ENCODE measurements at regions not wholly inside any gene's neighbourhood (a gene's known extent, or its start where the extent isn't known, plus 50 kb on each side); places are given as distances from the start of the nearest gene placed in this dataset.
"Not testable (repeated sequence)": the region's sequence is repeated elsewhere in the genome, so short reads cannot be mapped to it uniquely, and the experiment has no call there.

- no peak for DNase-seq
Observed at GRCh38 chr3:109809513-109809912, 472.2 kb upstream of the DPPA4 start.

- DNase-seq = no peak
Observed at GRCh38 chr3:109818081-109818480, 480.7 kb upstream of the DPPA4 start.

GRCh38 chr3:109819734-109820133 lies 482.4 kb upstream of the DPPA4 start:
- DNase-seq = no peak

- no peak for DNase-seq
Observed at GRCh38 chr3:109825971-109826810, 488.8 kb upstream of the DPPA4 start.

- no peak for DNase-seq
Observed at GRCh38 chr3:109831403-109831802, 494.1 kb upstream of the DPPA4 start.

- DNase-seq = no peak
Observed at GRCh38 chr3:109835958-109836357, 498.6 kb upstream of the DPPA4 start.

DNA sequence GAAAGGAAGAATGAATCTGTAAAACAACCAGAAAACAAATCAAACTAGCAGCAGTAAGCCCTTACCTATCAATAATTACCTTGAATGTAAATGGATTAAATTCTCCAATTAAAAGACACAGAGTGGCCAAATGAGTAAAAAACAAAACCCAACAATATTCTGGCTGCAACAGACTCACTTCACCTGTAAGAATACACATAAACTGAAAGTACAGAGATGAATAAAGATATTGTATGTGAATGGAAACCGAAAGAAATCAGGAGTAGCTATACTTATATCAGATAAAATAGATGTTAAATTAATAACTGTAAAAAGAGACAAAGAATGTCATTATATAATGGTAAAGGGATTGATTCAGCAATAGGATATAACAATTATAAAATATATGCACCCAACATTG lies 514.5 kb upstream of the DPPA4 start:
- no peak for DNase-seq

- no peak for DNase-seq
Observed at GRCh38 chr3:109852283-109852682, 514.9 kb upstream of the DPPA4 start.

DNA sequence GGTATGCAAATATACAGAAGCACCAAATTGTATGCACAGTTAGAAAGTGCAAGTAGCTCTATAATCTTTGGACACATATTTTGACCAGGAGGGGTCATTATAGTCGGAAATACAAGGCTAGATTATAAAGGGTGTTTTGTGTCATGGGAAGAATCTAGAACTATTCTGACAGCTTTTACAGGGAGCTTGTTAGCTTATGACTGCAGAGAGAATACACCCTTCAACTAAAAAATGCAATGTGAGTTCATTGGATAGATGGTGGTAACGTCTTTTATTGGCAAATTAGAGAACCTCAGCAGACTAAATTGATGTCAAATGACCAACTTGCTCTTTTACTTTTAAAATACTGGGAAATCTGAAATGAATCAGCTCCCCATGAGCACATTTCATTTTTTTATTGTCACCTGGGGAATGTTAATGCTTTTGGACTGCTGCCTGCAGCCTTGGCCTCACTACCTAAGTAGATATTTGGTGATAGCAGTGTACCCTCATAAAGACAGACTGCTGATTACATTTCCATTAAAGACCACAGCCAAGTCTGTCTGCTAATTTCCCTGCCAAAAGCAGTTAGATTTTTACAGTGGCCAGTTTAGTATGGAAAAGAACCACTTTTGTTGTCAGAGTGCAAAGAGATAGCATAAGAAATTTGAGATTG lies 515.9 kb upstream of the DPPA4 start:
- no peak for DNase-seq

- no peak for DNase-seq
Observed at GRCh38 chr3:109863701-109864100, 526.4 kb upstream of the DPPA4 start.

DNA sequence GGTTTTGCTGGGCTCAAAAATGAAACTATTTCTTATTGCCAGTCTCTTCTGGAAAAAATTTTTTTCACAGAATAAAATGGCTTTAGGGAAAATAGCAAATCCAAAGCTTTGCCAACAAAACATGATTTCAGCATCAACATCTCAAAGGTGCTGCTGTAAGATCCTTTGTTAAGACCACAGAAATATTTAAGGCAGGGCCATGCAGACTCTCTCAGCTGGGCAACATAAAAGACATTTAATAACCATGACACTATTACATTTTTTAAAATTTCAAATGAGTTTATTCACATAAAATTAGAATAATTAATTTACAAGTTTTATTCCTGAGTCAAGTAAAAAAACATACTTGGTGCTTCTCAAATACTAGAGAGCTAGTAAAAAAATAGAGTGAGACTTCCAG lies 527.1 kb upstream of the DPPA4 start:
- no peak for DNase-seq

GRCh38 chr3:109869586-109869985 lies 532.2 kb upstream of the DPPA4 start:
- no peak for DNase-seq

DNA sequence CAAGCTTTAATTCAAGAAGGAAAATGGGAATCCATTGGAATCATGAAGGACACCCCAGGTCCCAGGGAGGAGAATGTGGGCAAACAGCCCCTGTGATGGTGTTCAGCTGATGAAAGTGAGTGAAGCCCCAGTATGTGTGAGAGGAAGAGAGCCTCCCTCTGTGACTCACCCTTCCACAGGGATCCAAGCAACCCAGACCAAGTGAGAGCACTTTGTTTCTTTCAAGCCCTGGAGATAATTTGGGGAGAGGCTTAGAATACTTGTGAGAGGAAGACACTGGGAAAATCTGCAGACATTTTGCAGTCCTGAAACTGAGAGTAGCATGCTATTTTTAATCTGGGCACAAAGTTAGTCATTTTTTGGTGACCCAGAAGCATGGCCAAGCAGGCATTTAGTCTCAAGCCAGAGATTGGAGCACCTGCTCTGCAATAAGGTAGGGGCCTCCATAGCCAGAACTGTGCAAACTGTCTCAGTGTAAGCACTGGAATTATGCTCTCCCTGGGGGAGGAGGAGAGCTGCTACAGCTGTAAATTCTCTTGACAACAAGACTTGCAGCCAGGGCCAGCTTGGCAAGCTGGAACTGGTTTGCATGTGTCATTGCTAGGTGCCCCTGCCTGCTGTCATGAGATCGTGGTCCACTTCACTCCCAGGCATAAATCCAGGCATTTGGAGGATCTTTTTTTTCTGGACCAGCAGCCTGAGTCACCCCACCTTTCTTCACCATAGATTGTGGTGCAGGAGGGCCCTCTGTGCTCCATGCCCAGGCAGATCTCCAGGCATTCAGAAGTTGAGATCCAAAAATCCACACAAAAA lies 537.8 kb upstream of the DPPA4 start:
- DNase-seq = no peak

DNA sequence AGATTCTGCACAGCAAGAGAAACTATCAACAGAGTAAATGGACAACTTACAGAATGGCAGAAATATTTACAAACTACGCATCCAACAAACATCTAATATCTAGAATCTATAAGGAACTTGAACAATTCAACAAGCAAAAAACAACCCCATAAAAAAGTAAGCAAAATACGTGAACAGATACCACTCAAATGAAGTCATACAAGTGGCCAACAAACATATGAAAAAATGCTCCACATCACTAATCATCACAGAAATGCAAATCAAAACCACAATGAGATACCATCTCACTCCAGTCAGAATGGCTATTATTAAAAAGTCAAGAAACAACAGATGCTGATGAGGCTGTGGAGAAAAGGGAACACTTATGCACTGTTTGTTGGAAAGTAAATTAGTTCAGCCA lies 540.3 kb upstream of the DPPA4 start:
- DNase-seq = not testable (repeated sequence)

GRCh38 chr3:109882144-109882543 lies 544.8 kb upstream of the DPPA4 start:
- DNase-seq = no peak

DNA sequence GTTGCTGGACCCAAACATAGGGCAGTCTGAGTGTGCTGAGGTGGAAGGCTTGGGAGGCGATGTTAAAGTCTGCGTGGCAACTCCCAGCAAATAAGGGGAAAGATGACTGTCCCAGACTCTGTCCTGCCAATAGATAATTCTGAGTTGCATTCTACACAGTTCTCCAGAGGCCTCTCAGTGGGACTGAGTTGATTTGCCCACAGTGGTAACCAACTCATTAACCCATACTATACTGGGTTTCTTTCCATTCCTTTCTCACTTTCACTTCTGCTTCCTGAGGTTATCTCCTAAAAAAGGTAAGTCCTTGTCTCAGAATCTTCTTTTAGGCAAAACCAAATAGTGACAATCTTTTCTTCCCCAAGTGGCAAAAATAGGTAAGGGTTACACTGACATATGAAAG lies 549.9 kb upstream of the DPPA4 start:
- no peak for DNase-seq

DNA sequence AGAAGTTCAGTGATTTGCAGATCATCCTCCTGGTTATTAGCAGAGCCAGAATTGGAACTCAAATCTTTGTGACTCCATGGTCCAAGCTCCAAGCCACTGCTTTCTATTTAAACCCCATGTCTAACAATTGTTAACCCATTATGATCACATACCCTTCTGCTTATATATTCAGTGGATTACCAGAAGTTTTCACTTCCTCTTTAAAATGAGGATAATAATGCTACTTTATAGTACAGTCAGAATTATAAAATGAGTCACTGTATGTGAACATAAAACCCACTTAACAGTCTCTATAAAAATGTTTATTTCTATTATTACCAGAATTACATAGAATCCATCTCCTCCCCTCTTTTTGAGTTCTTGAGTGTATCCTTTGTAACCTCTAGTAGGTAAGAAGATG lies 550.7 kb upstream of the DPPA4 start:
- no peak for DNase-seq

DNA sequence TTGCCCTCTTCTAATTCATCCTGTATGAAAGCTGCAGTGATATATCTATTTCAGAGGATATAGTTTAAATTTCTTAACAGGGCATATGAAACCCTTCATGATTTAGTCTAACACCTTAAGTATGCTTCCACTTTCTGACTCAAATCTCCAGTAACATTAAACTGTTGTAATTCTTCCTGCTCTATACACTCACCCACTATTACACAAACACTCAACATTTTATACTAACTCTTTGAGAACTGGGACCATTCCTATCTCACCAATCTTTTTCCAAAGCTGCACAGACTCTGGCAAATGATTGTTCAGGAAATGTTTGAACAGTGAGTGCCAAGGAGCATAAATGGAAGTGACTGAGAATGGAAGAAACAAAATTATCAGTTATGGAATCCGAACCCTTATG lies 560.4 kb upstream of the DPPA4 start:
- DNase-seq = no peak

DNA sequence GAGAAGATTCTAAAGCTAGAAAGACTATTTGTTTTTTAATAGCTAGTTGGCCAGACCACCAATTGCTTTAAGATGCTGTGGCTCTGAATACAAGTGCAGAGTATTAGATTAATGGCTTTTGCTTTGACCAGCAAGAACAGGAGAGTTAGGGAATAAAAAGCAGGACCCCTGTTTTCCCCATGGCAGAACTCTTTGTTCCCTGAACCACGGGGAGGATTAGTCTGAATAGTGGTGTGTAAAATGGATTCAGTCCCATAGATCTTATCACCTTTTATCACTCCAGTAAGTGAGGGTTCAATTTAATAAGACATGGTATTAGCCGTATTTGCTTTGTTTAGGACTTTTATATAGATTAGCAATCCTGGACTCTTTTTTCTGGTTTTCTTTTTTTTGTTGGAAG lies 562.6 kb upstream of the DPPA4 start:
- no peak for DNase-seq

- no peak for DNase-seq
Observed at GRCh38 chr3:109900783-109901182, 563.4 kb upstream of the DPPA4 start.

- DNase-seq = no peak
Observed at GRCh38 chr3:109902549-109902948, 565.2 kb upstream of the DPPA4 start.

- no peak for DNase-seq
Observed at GRCh38 chr3:109903100-109903499, 565.8 kb upstream of the DPPA4 start.

GRCh38 chr3:109910772-109911171 lies 573.4 kb upstream of the DPPA4 start:
- DNase-seq = no peak

GRCh38 chr3:109918740-109919139 lies 581.4 kb upstream of the DPPA4 start:
- no peak for DNase-seq

All from NCI-H510A (cell line).